DND-41 (cell line): ENCODE measurements at regions not wholly inside any gene's neighbourhood (a gene's known extent, or its start where the extent isn't known, plus 50 kb on each side); places are given as distances from the start of the nearest gene placed in this dataset.

Experiments used
- EZH2 ChIP-seq: IDR thresholded peaks from 3 replicates; pipeline ENCODE4 v1.6.1; 2012; ENCODE audit warnings: borderline replicate concordance, low read depth, mild to moderate bottlenecking, moderate library complexity, low read length, inconsistent platforms; ENCODE audit not compliant: severe bottlenecking
- TF ChIP-seq, protein P1 (sequence below): IDR thresholded peaks from 2 replicates; pipeline ENCODE4 v1.5.1; 2012; ENCODE audit warnings: borderline replicate concordance, low read length, moderate library complexity, mild to moderate bottlenecking; ENCODE audit not compliant: poor library complexity, severe bottlenecking; ENCODE audit errors: extremely low read depth

DNA sequence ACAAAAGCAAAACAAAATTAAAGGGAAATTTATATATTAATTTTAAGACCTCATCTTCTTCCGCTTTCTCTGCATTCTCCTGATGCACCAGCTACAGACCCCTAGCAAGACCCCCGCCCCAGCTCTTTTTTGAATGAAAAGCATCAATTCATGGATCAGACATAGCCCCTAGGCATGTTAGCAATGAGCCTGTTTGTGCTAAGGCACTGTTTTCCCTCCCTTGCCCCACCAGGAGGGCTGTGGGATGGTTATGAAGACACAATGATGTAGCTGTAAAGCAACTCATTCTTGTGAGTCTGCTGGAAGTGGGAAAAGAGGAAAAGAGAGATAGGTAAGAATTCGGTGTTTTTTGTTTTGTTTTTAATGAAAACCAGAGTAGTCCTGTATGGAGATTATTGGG, 88.5 kb upstream of the ZBTB18 start:
- TF ChIP-seq, protein P1, sequence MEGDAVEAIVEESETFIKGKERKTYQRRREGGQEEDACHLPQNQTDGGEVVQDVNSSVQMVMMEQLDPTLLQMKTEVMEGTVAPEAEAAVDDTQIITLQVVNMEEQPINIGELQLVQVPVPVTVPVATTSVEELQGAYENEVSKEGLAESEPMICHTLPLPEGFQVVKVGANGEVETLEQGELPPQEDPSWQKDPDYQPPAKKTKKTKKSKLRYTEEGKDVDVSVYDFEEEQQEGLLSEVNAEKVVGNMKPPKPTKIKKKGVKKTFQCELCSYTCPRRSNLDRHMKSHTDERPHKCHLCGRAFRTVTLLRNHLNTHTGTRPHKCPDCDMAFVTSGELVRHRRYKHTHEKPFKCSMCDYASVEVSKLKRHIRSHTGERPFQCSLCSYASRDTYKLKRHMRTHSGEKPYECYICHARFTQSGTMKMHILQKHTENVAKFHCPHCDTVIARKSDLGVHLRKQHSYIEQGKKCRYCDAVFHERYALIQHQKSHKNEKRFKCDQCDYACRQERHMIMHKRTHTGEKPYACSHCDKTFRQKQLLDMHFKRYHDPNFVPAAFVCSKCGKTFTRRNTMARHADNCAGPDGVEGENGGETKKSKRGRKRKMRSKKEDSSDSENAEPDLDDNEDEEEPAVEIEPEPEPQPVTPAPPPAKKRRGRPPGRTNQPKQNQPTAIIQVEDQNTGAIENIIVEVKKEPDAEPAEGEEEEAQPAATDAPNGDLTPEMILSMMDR, result no peak
- no peak for TF ChIP-seq EZH2
